SK-N-SH treated with all-trans-retinoic acid at 6 μM for 48 hours (cell line): ENCODE measurements at regions not wholly inside any gene's neighbourhood (a gene's known extent, or its start where the extent isn't known, plus 50 kb on each side); places are given as distances from the start of the nearest gene placed in this dataset.

Experiments used
- ARNTL ChIP-seq: fragments of 450-650 bp; formaldehyde crosslinking; IDR thresholded peaks from 2 replicates; pipeline ENCODE4 v1.5.0; 2020; ENCODE audit warnings: low read depth, mild to moderate bottlenecking, moderate library complexity, borderline replicate concordance
- BACH2 ChIP-seq: fragments of 250-450 bp; sonication (Bioruptor Pico); IDR thresholded peaks from 2 replicates; pipeline ENCODE4 v1.9.0; 2021; ENCODE audit warnings: mild to moderate bottlenecking, borderline replicate concordance
- CREB5 ChIP-seq: fragments of 250-450 bp; sonication (Bioruptor Pico); IDR thresholded peaks from 2 replicates; pipeline ENCODE4 v1.5.1; 2020; ENCODE audit warnings: low read depth, mild to moderate bottlenecking, moderate library complexity
- CSDC2 ChIP-seq: fragments of 250-450 bp; sonication (Bioruptor Pico); IDR thresholded peaks from 2 replicates; pipeline ENCODE4 v1.5.0; 2020; ENCODE audit warnings: mild to moderate bottlenecking, moderate library complexity
- CSRNP3 ChIP-seq: fragments of 250-450 bp; sonication (Bioruptor Pico); IDR thresholded peaks from 2 replicates; pipeline ENCODE4 v1.5.1; 2021; ENCODE audit warnings: mild to moderate bottlenecking, moderate library complexity
- OSR1 ChIP-seq: fragments of 250-450 bp; sonication (Bioruptor Pico); IDR thresholded peaks from 2 replicates; pipeline ENCODE4 v1.8.0; 2022; ENCODE audit warnings: moderate library complexity, mild to moderate bottlenecking, inconsistent platforms
- PATZ1 ChIP-seq: fragments of 250-450 bp; sonication (Bioruptor Pico); IDR thresholded peaks from 2 replicates; pipeline ENCODE4 v1.8.0; 2020; ENCODE audit warnings: mild to moderate bottlenecking, moderate library complexity, borderline replicate concordance
- POU6F1 ChIP-seq: fragments of 250-450 bp; sonication (Bioruptor Pico); IDR thresholded peaks from 2 replicates; pipeline ENCODE4 v1.8.0; 2021; ENCODE audit warnings: low read depth, mild to moderate bottlenecking, moderate library complexity, borderline replicate concordance
- RARB ChIP-seq: fragments of 250-450 bp; sonication (Bioruptor Pico); IDR thresholded peaks from 2 replicates; pipeline ENCODE4 v1.8.0; 2021; ENCODE audit warnings: mild to moderate bottlenecking, moderate library complexity
- SNAI2 ChIP-seq: fragments of 250-450 bp; sonication (Bioruptor Pico); IDR thresholded peaks from 2 replicates; pipeline ENCODE4 v1.5.0; 2020; ENCODE audit warnings: mild to moderate bottlenecking, moderate library complexity
- ZFP30 ChIP-seq: fragments of 450-650 bp; formaldehyde crosslinking; IDR thresholded peaks from 2 replicates; pipeline ENCODE4 v1.5.0; 2022; ENCODE audit warnings: mild to moderate bottlenecking, moderate library complexity
- ZNF8 ChIP-seq: fragments of 450-650 bp; formaldehyde crosslinking; IDR thresholded peaks from 2 replicates; pipeline ENCODE4 v1.5.0; 2020; ENCODE audit warnings: mild to moderate bottlenecking, moderate library complexity

- TF ChIP-seq ZNF8 (CRISPR knock-in tag) (no peak), CREB5 (CRISPR knock-in tag) (no peak), ARNTL (CRISPR knock-in tag) (no peak), PATZ1 (CRISPR knock-in tag) (no peak), BACH2 (CRISPR knock-in tag) (no peak), RARB (CRISPR knock-in tag) (no peak), OSR1 (no peak), CSDC2 (CRISPR knock-in tag) (no peak), ZFP30 (no peak), CSRNP3 (no peak), SNAI2 (CRISPR knock-in tag) (no peak), POU6F1 (no peak)
These were observed 1875.2 kb upstream of the PIK3C3 start for GRCh38 chr18:40079786-40080185.
